Endothelial cell of umbilical vein (primary cell): ENCODE measurements at regions not wholly inside any gene's neighbourhood (a gene's known extent, or its start where the extent isn't known, plus 50 kb on each side); places are given as distances from the start of the nearest gene placed in this dataset.

Experiments used
- BruUV-seq: library from RNA; stranded (reverse); fragments of 400-500 nt; replicated peaks from 2 replicates; lab custom pipeline; 2021; lab: Mats Ljungman, UMichigan
- CTCF ChIA-PET: fragments of 300-600, 350-600 bp; sonication (Branson Sonifier 250); formaldehyde crosslinking; loops from one replicate; lab custom pipeline; 2021; ENCODE audit warnings: antibody characterized with exemption, inconsistent platforms; lab: Charles Lee
- POLR2A ChIA-PET: fragments of 300-600, 350-600 bp; sonication (Branson Sonifier 250); formaldehyde crosslinking; loops from one replicate; lab custom pipeline; 2021; ENCODE audit warnings: antibody characterized with exemption, inconsistent platforms; lab: Charles Lee
- DNase-seq: peaks from one replicate; pipeline ENCODE4 v3.0.0-alpha.2; 2011; ENCODE audit warnings: low read depth, low spot score
- FAIRE-seq: peaks from 2 replicates; lab custom pipeline; 2011; peaks lifted over from hg19 to GRCh38; lab: Jason Lieb, UNC
- H2AFZ ChIP-seq: 2 replicates; pipeline ENCODE4 v1.6.0; 2012; ENCODE audit warnings: low read depth, low read length, control low read depth, inconsistent platforms
- H3K27ac ChIP-seq: 2 replicates; pipeline ENCODE4 v1.5.1; 2011; ENCODE audit warnings: low read depth, mild to moderate bottlenecking, control low read depth, low read length, moderate library complexity; ENCODE audit not compliant: insufficient read depth
- H3K27me3 ChIP-seq, 2 experiments: 2 replicates each; pipeline versions ENCODE4 v1.6.0 to v1.6.1; 2011; ENCODE audit warnings: low read length in 2 of 2, mixed read lengths in 1 of 2; ENCODE audit not compliant: control insufficient read depth in 2 of 2, insufficient read depth in 2 of 2
- H3K36me3 ChIP-seq, 2 experiments: 2 replicates in 1 of 2; 3 replicates in 1 of 2; pipeline ENCODE4 v1.5.1; 2011; ENCODE audit warnings: low read length in 2 of 2, mild to moderate bottlenecking in 1 of 2, moderate library complexity in 1 of 2; ENCODE audit not compliant: control insufficient read depth in 2 of 2, insufficient read depth in 2 of 2; ENCODE audit errors: extremely low read depth in 1 of 2
- H3K4me1 ChIP-seq: 3 replicates; pipeline ENCODE4 v1.5.1; 2011; ENCODE audit warnings: mild to moderate bottlenecking, low read length; ENCODE audit not compliant: control insufficient read depth, insufficient read depth; ENCODE audit errors: extremely low read depth
- H3K4me2 ChIP-seq: 2 replicates; pipeline ENCODE4 v1.6.1; 2011; ENCODE audit warnings: low read length, control low read depth, mixed read lengths; ENCODE audit not compliant: insufficient read depth
- H3K4me3 ChIP-seq, 3 experiments: fragments of 200-600 bp in 1 of 3; sonication (generic), shearing (Covaris generic) in 1 of 3; replicated peaks in 1 of 3; 2 replicates each; pipeline ENCODE4 v1.5.1; 2011 to 2016; ENCODE audit warnings: control low read depth in 3 of 3, low read length in 3 of 3, mild to moderate bottlenecking in 2 of 3, inconsistent platforms in 1 of 3, low read depth in 1 of 3, moderate library complexity in 1 of 3; ENCODE audit not compliant: insufficient read depth in 1 of 3
- H3K79me2 ChIP-seq: 2 replicates; pipeline ENCODE4 v1.6.0; 2012; ENCODE audit warnings: low read length, inconsistent platforms; ENCODE audit not compliant: control insufficient read depth, insufficient read depth
- H3K9ac ChIP-seq: replicated peaks from 2 replicates; pipeline ENCODE3; 2011; ENCODE audit warnings: low read length, control low read depth; ENCODE audit not compliant: insufficient read depth; ENCODE audit errors: extremely low read depth
- H3K9me1 ChIP-seq: replicated peaks from 3 replicates; pipeline ENCODE4 v1.6.0; 2011; ENCODE audit warnings: mild to moderate bottlenecking, low read length; ENCODE audit not compliant: control insufficient read depth, insufficient read depth; ENCODE audit errors: extremely low read depth
- H3K9me3 ChIP-seq: replicated peaks from 2 replicates; pipeline ENCODE4 v1.5.1; 2012; ENCODE audit warnings: low read length, inconsistent platforms; ENCODE audit not compliant: control insufficient read depth, insufficient read depth
- H4K20me1 ChIP-seq: replicated peaks from 2 replicates; pipeline ENCODE3; 2011; ENCODE audit warnings: mild to moderate bottlenecking, low read length; ENCODE audit not compliant: control insufficient read depth, insufficient read depth; ENCODE audit errors: extremely low read depth
- EZH2 ChIP-seq: IDR thresholded peaks from 2 replicates; pipeline ENCODE4 v1.6.1; 2012; ENCODE audit warnings: borderline replicate concordance, low read depth, mild to moderate bottlenecking, moderate library complexity, low read length, inconsistent platforms; ENCODE audit not compliant: severe bottlenecking
- FOS ChIP-seq: IDR thresholded peaks from 2 replicates; pipeline ENCODE4 v1.6.1; 2011; ENCODE audit warnings: mild to moderate bottlenecking, low read length, moderate library complexity, borderline replicate concordance; ENCODE audit not compliant: insufficient read depth
- GATA2 ChIP-seq: IDR thresholded peaks from 2 replicates; pipeline ENCODE4 v1.7.0; 2011; ENCODE audit warnings: low read depth, mild to moderate bottlenecking, moderate library complexity, mixed read lengths, low read length; ENCODE audit not compliant: insufficient read length, insufficient read depth
- JUN ChIP-seq: IDR thresholded peaks from 2 replicates; pipeline ENCODE4 v1.6.1; 2011; ENCODE audit warnings: borderline replicate concordance, low read depth; ENCODE audit not compliant: insufficient read length, insufficient read depth
- MAX ChIP-seq: IDR thresholded peaks from 2 replicates; pipeline ENCODE4 v1.6.1; 2011; ENCODE audit not compliant: insufficient read depth, insufficient read length
- MYC ChIP-seq: IDR thresholded peaks from one replicate; pipeline ENCODE4 v1.6.1; 2011; ENCODE audit warnings: mild to moderate bottlenecking, low read depth, low read length
- POLR2A ChIP-seq: IDR thresholded peaks from 2 replicates; pipeline ENCODE4 v1.6.1; 2012; ENCODE audit warnings: low read depth, mild to moderate bottlenecking, control low read depth, low read length
- POLR2AphosphoS5 ChIP-seq: IDR thresholded peaks from 2 replicates; pipeline ENCODE4 v1.6.1; 2012; ENCODE audit warnings: low read depth, mild to moderate bottlenecking, control low read depth, low read length, moderate library complexity; ENCODE audit not compliant: insufficient read depth
- dilution Hi-C: fragments of 300-500 bp; cut with MboI; formaldehyde crosslinking; loops from one replicate; pipeline ENCODE4 v1.15.0; 2019; ENCODE audit warnings: low sequenced_read_pairs; ENCODE audit not compliant: extremely low pct_ligation_motif_present
- intact Hi-C: fragments of 100-400 bp; cut with micrococcal nuclease; formaldehyde crosslinking; loops from one replicate; pipeline ENCODE4 v1.10.0; 2022
- TF ChIP-seq, protein P1 (sequence below), 2 donors: IDR thresholded peaks; 1 replicate in 1 of 2; 2 replicates in 1 of 2; pipeline ENCODE4 v1.5.1; 2011; ENCODE audit warnings: low read length in 2 of 2, mild to moderate bottlenecking in 2 of 2, moderate library complexity in 2 of 2, control low read depth in 1 of 2, inconsistent platforms in 1 of 2, low read depth in 1 of 2; ENCODE audit not compliant: insufficient read depth in 1 of 2; ENCODE audit errors: extremely low read depth in 1 of 2

DNA sequence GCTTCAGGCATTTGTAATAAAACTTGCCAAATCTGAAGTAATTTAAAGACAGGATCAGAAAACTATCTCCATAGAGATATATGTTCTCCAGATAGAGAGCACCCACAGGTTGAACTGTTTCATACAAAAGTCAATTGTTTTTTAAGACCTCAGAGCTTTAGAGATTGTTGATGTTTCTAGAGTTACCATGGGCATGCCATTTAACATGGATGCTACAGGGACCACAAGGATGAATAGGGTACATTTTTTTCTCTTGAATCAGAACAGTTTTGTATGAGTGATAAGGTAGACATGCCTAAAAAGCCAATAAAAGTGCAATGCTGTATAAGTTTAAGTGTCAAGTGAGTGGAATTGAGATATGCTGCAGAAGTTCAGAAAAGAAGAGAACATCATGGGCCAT lies 511.0 kb upstream of the CAMK1G start:
- no peaks in the 10 kb centered on the region for H3K4me1 ChIP-seq
- H3K9me1 ChIP-seq: no peaks in the 10 kb centered on the region
- DNase-seq (no peak), FAIRE-seq (no peak)
- peaks cover 0 to 1% of the 10 kb centered on the region in 2 experiments for H3K27me3 ChIP-seq
- H4K20me1 ChIP-seq: no peaks in the 10 kb centered on the region
- H3K9me3 ChIP-seq: no peaks in the 10 kb centered on the region
- no peaks in the 10 kb centered on the region for H3K36me3 ChIP-seq
- dilution Hi-C loops (no loop called here), intact Hi-C loops (no loop called here)
- no peak overlapping the region for H3K27ac ChIP-seq
- no peak overlapping the region for H3K4me3 ChIP-seq
- H2AFZ ChIP-seq: no peak overlapping the region
- no peak overlapping the region for H3K4me2 ChIP-seq
- no peaks in the 10 kb centered on the region for H3K79me2 ChIP-seq
- CTCF ChIA-PET: no interaction called here
- TF ChIP-seq JUN (no peak), GATA2 (no peak), FOS (no peak), MYC (no peak), POLR2AphosphoS5 (no peak), EZH2 (no peak), POLR2A (no peak), MAX (no peak)
- TF ChIP-seq, protein P1, sequence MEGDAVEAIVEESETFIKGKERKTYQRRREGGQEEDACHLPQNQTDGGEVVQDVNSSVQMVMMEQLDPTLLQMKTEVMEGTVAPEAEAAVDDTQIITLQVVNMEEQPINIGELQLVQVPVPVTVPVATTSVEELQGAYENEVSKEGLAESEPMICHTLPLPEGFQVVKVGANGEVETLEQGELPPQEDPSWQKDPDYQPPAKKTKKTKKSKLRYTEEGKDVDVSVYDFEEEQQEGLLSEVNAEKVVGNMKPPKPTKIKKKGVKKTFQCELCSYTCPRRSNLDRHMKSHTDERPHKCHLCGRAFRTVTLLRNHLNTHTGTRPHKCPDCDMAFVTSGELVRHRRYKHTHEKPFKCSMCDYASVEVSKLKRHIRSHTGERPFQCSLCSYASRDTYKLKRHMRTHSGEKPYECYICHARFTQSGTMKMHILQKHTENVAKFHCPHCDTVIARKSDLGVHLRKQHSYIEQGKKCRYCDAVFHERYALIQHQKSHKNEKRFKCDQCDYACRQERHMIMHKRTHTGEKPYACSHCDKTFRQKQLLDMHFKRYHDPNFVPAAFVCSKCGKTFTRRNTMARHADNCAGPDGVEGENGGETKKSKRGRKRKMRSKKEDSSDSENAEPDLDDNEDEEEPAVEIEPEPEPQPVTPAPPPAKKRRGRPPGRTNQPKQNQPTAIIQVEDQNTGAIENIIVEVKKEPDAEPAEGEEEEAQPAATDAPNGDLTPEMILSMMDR (IDR thresholded peaks at IDR 0.05; ENCODE audit: extremely low read depth in 1 of 2, insufficient read depth in 1 of 2, low read depth in 1 of 2, low read length in 2 of 2): no peak
- POLR2A ChIA-PET: no interaction called here
- BruUV-seq: no TSS peak
- no peak overlapping the region for H3K9ac ChIP-seq
